Chondrocyte (in vitro differentiated cells): ENCODE measurements at regions not wholly inside any gene's neighbourhood (a gene's known extent, or its start where the extent isn't known, plus 50 kb on each side); places are given as distances from the start of the nearest gene placed in this dataset.

ENCODE experiments used
- DNase-seq: peaks from one replicate; pipeline ENCODE4 v3.0.0; 2021; ENCODE audit warnings: mixed read lengths, low spot score
- H3K27ac Mint-ChIP-seq: one replicate; pipeline ENCODE4 v1.8.0; 2021; ENCODE audit warnings: mild to moderate bottlenecking, moderate library complexity, mixed read lengths; ENCODE audit not compliant: unreplicated experiment
- H3K27me3 Mint-ChIP-seq: 2 replicates; pipeline ENCODE4 v1.8.0; 2021; ENCODE audit warnings: low read depth, mixed read lengths
- H3K36me3 Mint-ChIP-seq: 2 replicates; pipeline ENCODE4 v1.8.0; 2021; ENCODE audit warnings: low read depth, mixed read lengths
- H3K4me1 Mint-ChIP-seq: 2 replicates; pipeline ENCODE4 v1.8.0; 2021; ENCODE audit warnings: low read depth, mild to moderate bottlenecking, mixed read lengths
- H3K4me3 Mint-ChIP-seq: one replicate; pipeline ENCODE4 v1.8.0; 2021; ENCODE audit warnings: mild to moderate bottlenecking, moderate library complexity, mixed read lengths; ENCODE audit not compliant: unreplicated experiment
- H3K9me3 Mint-ChIP-seq: 2 replicates; pipeline ENCODE4 v1.8.0; 2021; ENCODE audit warnings: low read depth, mixed read lengths
- TF ChIP-seq, protein P1 (sequence below): fragments of 200-600 bp; sonication (generic); IDR thresholded peaks from 2 replicates; pipeline ENCODE4 v1.5.0; 2021; ENCODE audit warnings: antibody characterized with exemption, mild to moderate bottlenecking, moderate library complexity

DNA sequence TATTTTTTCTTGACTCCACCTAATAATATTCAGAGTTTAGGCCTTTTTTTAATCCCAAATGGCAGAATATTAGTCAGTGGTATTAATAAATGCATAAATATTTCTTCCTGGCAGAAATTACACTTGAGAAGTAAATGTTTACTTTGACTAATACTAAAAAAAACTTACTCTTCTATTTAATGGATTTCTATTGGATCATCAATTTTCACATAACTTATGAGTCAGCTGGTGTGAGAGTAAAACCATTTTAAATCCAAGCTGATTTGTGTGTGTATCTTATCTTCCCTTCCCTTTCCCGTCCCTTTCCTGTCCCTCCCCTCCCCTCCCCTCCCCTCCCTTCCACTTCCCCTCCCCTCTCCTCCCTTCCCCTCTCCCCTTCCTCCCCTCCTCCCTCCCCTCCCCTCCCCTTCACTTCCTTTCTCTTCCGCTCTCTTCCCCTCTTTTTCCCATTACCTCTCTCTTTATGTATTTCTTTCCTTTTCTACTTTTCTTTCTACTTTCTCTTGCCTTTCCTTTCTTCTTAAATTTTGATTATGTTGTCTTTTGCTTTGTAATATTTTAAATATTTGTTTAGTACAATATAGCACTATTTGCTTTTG, 630.1 kb upstream of the EPHA5 start:
- TF ChIP-seq, protein P1, sequence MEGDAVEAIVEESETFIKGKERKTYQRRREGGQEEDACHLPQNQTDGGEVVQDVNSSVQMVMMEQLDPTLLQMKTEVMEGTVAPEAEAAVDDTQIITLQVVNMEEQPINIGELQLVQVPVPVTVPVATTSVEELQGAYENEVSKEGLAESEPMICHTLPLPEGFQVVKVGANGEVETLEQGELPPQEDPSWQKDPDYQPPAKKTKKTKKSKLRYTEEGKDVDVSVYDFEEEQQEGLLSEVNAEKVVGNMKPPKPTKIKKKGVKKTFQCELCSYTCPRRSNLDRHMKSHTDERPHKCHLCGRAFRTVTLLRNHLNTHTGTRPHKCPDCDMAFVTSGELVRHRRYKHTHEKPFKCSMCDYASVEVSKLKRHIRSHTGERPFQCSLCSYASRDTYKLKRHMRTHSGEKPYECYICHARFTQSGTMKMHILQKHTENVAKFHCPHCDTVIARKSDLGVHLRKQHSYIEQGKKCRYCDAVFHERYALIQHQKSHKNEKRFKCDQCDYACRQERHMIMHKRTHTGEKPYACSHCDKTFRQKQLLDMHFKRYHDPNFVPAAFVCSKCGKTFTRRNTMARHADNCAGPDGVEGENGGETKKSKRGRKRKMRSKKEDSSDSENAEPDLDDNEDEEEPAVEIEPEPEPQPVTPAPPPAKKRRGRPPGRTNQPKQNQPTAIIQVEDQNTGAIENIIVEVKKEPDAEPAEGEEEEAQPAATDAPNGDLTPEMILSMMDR: no peak
- Mint-ChIP-seq H3K4me3 (no peak overlapping the region), H3K36me3 (no peaks in the 10 kb centered on the region), H3K4me1 (no peaks in the 10 kb centered on the region), H3K27me3 (peaks cover 2% of the 10 kb centered on the region), H3K27ac (no peak overlapping the region), H3K9me3 (no peaks in the 10 kb centered on the region)
- no peak for DNase-seq

DNA sequence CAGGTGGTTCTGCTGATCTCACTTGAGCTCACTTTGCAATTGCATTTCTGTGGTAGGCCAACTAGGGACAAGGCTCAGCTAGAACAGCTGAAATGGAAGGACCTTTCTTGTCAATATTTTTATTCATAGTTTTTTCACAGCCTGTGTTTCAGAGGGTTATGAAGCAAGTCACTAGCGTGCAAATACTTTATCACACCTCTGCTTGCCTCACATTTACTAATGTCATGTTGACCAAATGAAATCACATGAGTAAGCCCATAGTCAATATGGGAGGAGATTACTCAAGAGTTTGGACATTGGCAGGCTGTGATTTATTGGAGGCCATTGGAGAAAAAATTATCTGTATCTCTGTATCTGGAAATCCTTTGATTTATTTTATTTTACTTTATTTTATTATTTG, 628.3 kb upstream of the EPHA5 start:
- Mint-ChIP-seq H3K27ac (no peak overlapping the region), H3K4me1 (no peaks in the 10 kb centered on the region), H3K9me3 (peaks cover 4% of the 10 kb centered on the region), H3K4me3 (no peak overlapping the region), H3K36me3 (peaks cover 1% of the 10 kb centered on the region), H3K27me3 (peaks cover 2% of the 10 kb centered on the region)
- TF ChIP-seq, protein P1: no peak
- DNase-seq: no peak

DNA sequence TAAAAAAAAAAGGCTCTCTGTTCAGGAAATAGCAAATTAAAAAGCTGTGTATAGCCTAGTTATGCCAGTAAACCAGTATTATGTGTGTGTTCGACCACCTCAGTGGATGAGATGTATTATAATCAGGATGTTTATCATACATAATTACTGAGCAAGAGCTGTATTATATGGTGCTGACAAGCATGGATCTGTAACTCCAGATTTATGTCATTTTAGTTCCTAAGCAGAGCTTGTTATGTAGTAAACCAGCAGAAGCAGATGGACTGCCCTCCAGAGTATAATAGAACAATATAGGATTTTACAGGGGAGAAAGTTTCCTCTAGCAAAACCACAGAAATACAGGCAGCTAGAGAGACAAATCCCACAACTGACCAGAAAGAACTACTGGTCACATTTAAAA, 627.4 kb upstream of the EPHA5 start:
- Mint-ChIP-seq H3K4me1 (no peaks in the 10 kb centered on the region), H3K27me3 (peaks cover 2% of the 10 kb centered on the region), H3K9me3 (peaks cover 4% of the 10 kb centered on the region), H3K4me3 (no peak overlapping the region), H3K27ac (no peak overlapping the region), H3K36me3 (peaks cover 1% of the 10 kb centered on the region)
- DNase-seq: no peak
- TF ChIP-seq, protein P1: no peak

DNA sequence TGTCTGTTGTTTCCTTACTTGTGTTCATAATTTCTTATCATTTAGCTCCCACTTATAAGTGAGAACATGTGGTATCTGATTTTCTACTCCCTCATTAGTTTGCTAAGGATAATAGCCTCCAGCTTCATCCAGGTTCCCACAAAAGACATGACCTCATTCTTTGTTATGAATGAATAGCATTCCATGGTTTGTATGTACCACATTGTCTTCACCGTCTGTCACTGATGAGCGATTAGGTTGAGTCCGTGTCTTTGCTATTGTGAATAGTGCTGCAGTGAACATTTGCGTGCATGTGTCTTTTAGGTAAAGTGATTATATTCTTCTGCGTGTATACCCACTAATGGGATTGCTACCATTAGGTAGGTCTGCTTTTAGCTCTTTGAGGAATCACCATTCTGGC, 624.3 kb upstream of the EPHA5 start:
- Mint-ChIP-seq H3K36me3 (peaks cover 1% of the 10 kb centered on the region), H3K9me3 (peaks cover 15% of the 10 kb centered on the region), H3K4me3 (no peak overlapping the region), H3K4me1 (no peaks in the 10 kb centered on the region), H3K27me3 (peaks cover 2% of the 10 kb centered on the region), H3K27ac (no peak overlapping the region)
- TF ChIP-seq, protein P1: no peak
- no peak for DNase-seq

DNA sequence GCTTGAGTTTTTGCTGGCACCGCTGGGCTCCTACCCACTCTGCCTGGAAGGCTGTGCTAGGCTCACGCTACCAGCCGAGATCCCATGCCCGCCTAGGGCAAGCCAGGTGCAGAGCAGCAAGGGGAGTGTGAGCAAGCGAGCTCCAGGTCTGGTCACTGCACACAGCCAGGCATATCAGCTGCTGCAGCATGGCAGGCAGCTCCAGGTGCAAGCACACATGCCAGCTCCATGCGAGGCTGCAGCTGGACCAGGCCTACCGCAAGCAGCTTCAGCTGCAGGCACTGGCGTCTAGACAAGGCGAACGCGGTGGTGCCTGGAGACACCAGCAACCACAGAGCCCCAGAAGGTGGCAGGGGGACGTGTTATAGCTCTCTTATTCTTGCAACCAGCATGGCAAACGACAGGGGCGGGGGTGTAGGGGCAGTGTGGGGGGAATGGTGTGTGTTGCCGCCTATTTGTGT, 614.7 kb upstream of the EPHA5 start:
- H3K27me3 Mint-ChIP-seq: no peaks in the 10 kb centered on the region
- H3K4me3 Mint-ChIP-seq: no peak overlapping the region
- H3K27ac Mint-ChIP-seq: no peak overlapping the region
- TF ChIP-seq, protein P1: no peak
- H3K4me1 Mint-ChIP-seq: no peaks in the 10 kb centered on the region
- no peaks in the 10 kb centered on the region for H3K36me3 Mint-ChIP-seq
- no peak for DNase-seq
- no peaks in the 10 kb centered on the region for H3K9me3 Mint-ChIP-seq
